Ovary (tissue), 7 donors: ENCODE measurements at regions not wholly inside any gene's neighbourhood (a gene's known extent, or its start where the extent isn't known, plus 50 kb on each side); places are given as distances from the start of the nearest gene placed in this dataset.
A peak's percentile ranks its signal among the peaks of the same experiment; 100 is the strongest.

ENCODE experiments used
- DNase-seq, 5 donors: peaks; one replicate each; pipeline ENCODE4 v3.0.0-alpha.2; 2019 to 2020
- H3K27ac ChIP-seq, 2 donors: fragments of 200-600 bp; one replicate each; pipeline versions ENCODE4 v1.5.1 to v1.8.0; 2019 to 2022
- H3K27me3 ChIP-seq: fragments of 200-600 bp; one replicate; pipeline ENCODE4 v1.8.0; 2022
- H3K36me3 ChIP-seq: fragments of 200-600 bp; sonication (generic); one replicate; pipeline ENCODE4 v1.5.1; 2019
- H3K4me1 ChIP-seq: one replicate; pipeline ENCODE4 v1.8.1; 2013; ENCODE audit warnings: mild to moderate bottlenecking, moderate library complexity; ENCODE audit not compliant: insufficient read depth
- H3K4me3 ChIP-seq: fragments of 200-600 bp; sonication (generic); one replicate; pipeline ENCODE4 v1.5.1; 2017
- H3K9me3 ChIP-seq, 2 donors: fragments of 200-600 bp in 1 of 2; sonication (generic) in 1 of 2; one replicate each; pipeline versions ENCODE4 v1.5.1 to v1.8.1; 2013 to 2019; ENCODE audit warnings: mild to moderate bottlenecking in 1 of 2, moderate library complexity in 1 of 2
- EP300 ChIP-seq: sonication (generic); formaldehyde crosslinking; IDR thresholded peaks from one replicate; pipeline ENCODE4 v1.6.1; 2017; ENCODE audit warnings: antibody characterized with exemption
- POLR2A ChIP-seq: fragments of 450-650 bp; IDR thresholded peaks from one replicate; pipeline ENCODE4 v1.6.1; 2017; ENCODE audit warnings: antibody characterized with exemption, mild to moderate bottlenecking, moderate library complexity
- WGBS, 3 donors: extraction: QIAGEN DNeasy Blood & Tissue Kit in 1 of 3; methylation state at CpG; one replicate each; pipeline versions ENCODE4 v1.1.5 to v1.1.7; 2013 to 2017; 5-methylcytosine and 5-hydroxymethylcytosine counted together
- intact Hi-C, 4 donors: fragments of 100-400 bp; cut with DNase I; formaldehyde crosslinking; loops; one replicate each; pipeline versions ENCODE4 v1.11.0 to v1.15.1; 2022 to 2023
- TF ChIP-seq, protein P1 (sequence below), 3 donors: fragments of 450-650 bp in 2 of 3; fragments of 200-600 bp in 1 of 3; IDR thresholded peaks; one replicate each; pipeline versions ENCODE4 v1.5.1 to v1.8.0; 2016 to 2022; ENCODE audit warnings: antibody characterized with exemption in 3 of 3, mild to moderate bottlenecking in 1 of 3
- donor health status: DM: no; HTN: no; CAD: no; lungs with moderate emphysema.
- donor health status: DM: no; HTN: no; CAD: no.
- donor health status: Bipolar disorder and iron deficiency.
- donor health status: DM: no; HTN: no; CAD: no.
- donor health status: DM: yes; HTN: yes; CAD: no.

DNA sequence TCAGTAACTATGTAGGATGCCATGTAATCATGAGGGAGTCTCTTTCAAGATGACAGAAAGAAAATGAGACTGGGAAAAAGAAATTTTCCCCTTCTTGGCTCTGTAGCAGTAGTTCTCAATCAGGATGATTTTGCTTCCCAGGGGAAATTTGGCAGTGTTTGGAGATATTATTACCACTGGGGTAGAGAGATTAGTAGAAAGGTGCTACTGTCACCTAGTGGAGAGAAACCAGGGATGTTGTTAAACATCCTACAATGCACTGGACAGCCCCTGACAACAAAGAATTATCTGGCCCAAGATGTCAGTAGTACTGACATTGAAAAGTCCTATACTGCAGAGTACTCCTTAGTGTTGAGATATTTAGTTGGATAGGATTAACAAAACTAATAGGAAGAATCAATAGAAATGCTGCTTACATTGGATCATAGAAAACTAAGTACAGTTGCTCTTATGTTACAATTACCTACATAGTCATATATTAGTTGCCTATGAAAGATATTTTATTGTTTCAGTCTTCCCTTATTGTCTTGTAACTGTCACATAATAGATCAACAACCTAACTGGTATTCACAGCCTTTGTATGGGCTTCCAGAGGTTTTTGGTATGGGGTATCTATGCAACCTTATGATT is 433.3 kb downstream of the RAP2B start:
- TF ChIP-seq, protein P1, sequence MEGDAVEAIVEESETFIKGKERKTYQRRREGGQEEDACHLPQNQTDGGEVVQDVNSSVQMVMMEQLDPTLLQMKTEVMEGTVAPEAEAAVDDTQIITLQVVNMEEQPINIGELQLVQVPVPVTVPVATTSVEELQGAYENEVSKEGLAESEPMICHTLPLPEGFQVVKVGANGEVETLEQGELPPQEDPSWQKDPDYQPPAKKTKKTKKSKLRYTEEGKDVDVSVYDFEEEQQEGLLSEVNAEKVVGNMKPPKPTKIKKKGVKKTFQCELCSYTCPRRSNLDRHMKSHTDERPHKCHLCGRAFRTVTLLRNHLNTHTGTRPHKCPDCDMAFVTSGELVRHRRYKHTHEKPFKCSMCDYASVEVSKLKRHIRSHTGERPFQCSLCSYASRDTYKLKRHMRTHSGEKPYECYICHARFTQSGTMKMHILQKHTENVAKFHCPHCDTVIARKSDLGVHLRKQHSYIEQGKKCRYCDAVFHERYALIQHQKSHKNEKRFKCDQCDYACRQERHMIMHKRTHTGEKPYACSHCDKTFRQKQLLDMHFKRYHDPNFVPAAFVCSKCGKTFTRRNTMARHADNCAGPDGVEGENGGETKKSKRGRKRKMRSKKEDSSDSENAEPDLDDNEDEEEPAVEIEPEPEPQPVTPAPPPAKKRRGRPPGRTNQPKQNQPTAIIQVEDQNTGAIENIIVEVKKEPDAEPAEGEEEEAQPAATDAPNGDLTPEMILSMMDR (IDR thresholded peaks at IDR 0.05): peak in 2 of 3 donors; percentile 39 to 46
- no peak for TF ChIP-seq POLR2A
- no peaks in the 10 kb centered on the region for H3K9me3 ChIP-seq
- intact Hi-C loops: loop anchor here in 1 of 4 donors (10.0 kb wide), 1 partner anchor 550 kb away; no protein-coding TSS in a partner anchor

DNA sequence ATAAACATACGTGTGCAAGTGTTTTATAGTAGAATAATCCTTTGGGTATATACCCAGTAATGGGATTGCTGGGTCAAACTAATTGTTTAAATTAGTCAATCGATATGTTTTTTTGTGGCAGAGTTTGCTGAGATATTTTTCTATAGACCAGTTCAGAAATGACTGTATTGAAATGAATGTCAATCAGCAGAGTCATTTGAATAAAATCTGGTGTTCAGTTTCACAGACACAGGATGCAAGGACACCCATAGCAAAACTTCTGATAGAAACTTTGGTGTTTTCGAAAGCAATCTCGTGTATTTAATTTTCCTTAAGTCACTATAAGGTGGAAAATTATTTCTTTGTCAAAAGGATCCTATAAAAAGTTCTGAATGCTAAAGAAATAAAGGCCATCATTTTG is 434.4 kb downstream of the RAP2B start:
- intact Hi-C loops: loop anchor here in 1 of 4 donors (10.0 kb wide), 1 partner anchor 552 kb away; no protein-coding TSS in a partner anchor

More for the DNA sequence above, 433.3 kb downstream of the RAP2B start:
- DNase-seq: no peak
- Histone ChIP-seq H3K27me3 (no peaks in the 10 kb centered on the region), H3K4me1 (peaks cover 2% of the 10 kb centered on the region), H3K36me3 (no peaks in the 10 kb centered on the region), H3K27ac (no peak overlapping the region), H3K4me3 (no peak overlapping the region)

DNA sequence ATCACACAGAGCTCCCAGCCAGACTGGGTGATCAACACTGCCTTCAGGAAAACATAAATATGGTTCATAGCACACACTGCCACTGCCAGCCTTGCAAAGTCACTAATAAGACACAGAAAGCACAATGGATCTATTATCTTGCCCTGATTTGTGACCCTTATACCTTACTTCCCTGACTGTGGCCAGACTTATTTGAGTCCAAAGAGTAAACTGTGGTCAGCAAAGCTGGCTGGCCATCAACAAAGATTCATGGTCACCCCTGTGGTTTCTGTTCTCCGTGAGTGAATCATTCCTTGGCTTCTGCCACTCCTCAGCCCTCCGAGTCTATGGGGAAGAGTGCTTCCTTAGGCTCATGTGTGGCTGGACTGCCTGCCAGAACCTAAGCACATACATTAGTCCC is 437.7 kb downstream of the RAP2B start:
- H3K9me3 ChIP-seq: no peaks in the 10 kb centered on the region
- no peak overlapping the region for H3K27ac ChIP-seq
- no peaks in the 10 kb centered on the region for H3K27me3 ChIP-seq
- no peak overlapping the region for H3K4me3 ChIP-seq
- no peaks in the 10 kb centered on the region for H3K36me3 ChIP-seq
- intact Hi-C loops: loop anchor here in 1 of 4 donors (10.0 kb wide), 1 partner anchor 555 kb away; no protein-coding TSS in a partner anchor
- DNase-seq: peak in 1 of 5 donors; percentile 15
- 13 to 40% (median 24%) methylated on average over 2 of the region's 2 CpGs for WGBS, 3 donors
- TF ChIP-seq, protein P1 (IDR thresholded peaks at IDR 0.05): no peak
- peaks cover 2% of the 10 kb centered on the region for H3K4me1 ChIP-seq

More for the DNA sequence above, 434.4 kb downstream of the RAP2B start:
- H3K27me3 ChIP-seq: no peaks in the 10 kb centered on the region
- WGBS, 3 donors: 89 to 90% (median 90%) methylated on average over 4 of the region's 4 CpGs
- H3K4me3 ChIP-seq: no peak overlapping the region
- DNase-seq: no peak
- no peaks in the 10 kb centered on the region for H3K36me3 ChIP-seq
- H3K9me3 ChIP-seq: no peaks in the 10 kb centered on the region
- peaks cover 2% of the 10 kb centered on the region for H3K4me1 ChIP-seq
- TF ChIP-seq, protein P1 (IDR thresholded peaks at IDR 0.05): no peak
- TF ChIP-seq EP300 (no peak), POLR2A (no peak)
- no peak overlapping the region for H3K27ac ChIP-seq

DNA sequence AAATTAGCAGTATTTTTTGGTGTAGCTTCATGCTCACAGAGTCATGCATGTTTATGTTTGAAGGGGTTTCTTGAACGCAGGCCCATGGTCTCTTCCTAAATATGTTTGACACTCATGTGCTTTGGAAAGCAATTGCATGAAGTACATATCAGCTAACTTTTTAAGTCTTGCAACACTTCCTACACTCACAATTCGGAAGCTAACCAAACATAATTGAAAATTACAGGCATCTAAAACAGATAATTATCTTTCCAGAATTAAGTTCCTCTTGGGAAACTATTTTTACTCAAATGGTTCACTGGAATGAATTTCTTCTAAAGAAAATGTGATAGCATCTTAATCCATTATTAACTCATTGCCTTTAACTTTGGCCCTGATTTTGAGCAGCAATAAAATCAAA is 438.9 kb downstream of the RAP2B start:
- no peaks in the 10 kb centered on the region for H3K9me3 ChIP-seq
- no peak overlapping the region for H3K4me3 ChIP-seq
- DNase-seq: no peak
- intact Hi-C loops: no loop called here
- H3K27ac ChIP-seq: no peak overlapping the region
- WGBS, 3 donors: 72 to 81% (median 74%) methylated on average over 2 of the region's 2 CpGs
- TF ChIP-seq EP300 (no peak), POLR2A (no peak)
- TF ChIP-seq, protein P1 (IDR thresholded peaks at IDR 0.05): no peak
- peaks cover 2% of the 10 kb centered on the region for H3K4me1 ChIP-seq
- H3K36me3 ChIP-seq: no peaks in the 10 kb centered on the region
- H3K27me3 ChIP-seq: no peaks in the 10 kb centered on the region
